IPS DF 4.7 (cell line): ENCODE measurements at regions not wholly inside any gene's neighbourhood (a gene's known extent, or its start where the extent isn't known, plus 50 kb on each side); places are given as distances from the start of the nearest gene placed in this dataset.
"Not testable (repeated sequence)": the region's sequence is repeated elsewhere in the genome, so short reads cannot be mapped to it uniquely, and the experiment has no call there.

Source experiments
- DNase-seq: peaks from one replicate; pipeline ENCODE4 v3.0.0-alpha.2; 2013; ENCODE audit warnings: low spot score; ENCODE audit errors: extremely low read depth

GRCh38 chr6:9710574-9710973 lies 704.3 kb downstream of the TFAP2A start:
- DNase-seq, result no peak

DNA sequence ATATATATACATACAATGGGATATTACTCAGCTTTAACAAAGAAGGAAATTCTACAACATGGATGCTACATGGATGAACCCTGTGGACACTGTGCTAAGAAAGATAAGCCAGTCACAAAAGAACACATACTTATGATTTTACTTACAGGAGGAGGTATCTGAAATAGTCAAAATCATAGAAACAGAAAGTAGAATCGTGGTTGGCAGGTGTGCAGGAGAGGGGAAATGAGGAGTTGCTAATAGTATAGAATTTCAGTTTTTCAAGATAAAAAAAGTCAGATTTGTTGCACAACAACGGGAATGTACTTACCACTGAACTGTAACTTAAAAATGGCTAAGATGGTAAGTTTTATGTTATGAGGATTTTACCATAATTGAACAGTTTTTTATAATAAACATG lies 706.3 kb downstream of the TFAP2A start:
- no peak for DNase-seq

DNA sequence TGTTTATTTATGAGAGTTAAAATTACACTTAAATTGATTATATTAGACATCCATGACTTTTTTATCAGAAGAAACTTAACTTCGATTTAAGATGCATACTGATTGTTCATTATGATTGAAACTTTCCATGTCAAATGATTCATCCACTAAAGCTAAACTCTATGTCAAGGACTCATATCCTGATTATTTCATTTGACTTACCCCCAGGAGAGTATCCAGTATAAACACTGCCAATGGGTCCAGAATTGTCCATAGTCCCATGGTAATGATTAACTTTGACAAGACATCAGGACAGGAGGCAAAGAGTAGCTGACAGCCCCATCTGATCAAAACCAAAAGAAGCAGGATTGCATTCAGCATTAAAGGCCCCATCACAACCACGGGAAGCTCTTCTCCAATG lies 709.9 kb downstream of the TFAP2A start:
- no peak for DNase-seq

GRCh38 chr6:9702914-9703313 lies 712.0 kb downstream of the TFAP2A start:
- DNase-seq, result no peak

- no peak for DNase-seq
Observed at GRCh38 chr6:9699888-9700287, 715.0 kb downstream of the TFAP2A start.

DNA sequence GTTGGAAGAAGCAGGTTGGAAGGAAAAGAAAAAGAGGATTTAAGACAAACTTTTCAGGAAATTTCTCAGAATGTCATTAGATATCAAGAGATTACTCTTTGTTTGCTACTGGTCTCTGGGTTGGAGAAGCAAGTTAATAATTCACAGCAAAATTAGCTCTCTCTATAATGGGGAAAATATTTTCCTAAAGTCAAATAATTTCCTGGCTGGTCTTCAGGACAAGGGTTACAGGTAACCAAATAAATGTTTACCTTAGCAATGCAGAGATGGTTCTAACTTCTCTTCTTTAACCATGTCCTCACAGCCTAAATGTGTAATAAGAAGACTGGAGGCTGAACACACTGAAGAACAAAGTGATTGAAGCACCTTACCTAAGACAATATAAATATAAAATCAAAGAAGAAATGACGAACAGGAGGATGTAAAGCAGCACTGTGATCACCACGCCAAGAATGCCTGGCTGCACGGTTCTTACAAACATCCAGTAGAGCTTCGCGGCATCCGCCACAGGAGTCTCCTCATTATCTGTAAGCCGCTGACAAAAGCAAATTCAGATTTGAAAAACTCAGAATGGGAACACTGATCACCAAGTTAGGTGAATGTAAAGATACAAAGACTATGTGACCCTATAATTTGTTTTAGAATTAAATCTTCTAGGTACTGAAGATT lies 717.5 kb downstream of the TFAP2A start:
- DNase-seq, result no peak

DNA sequence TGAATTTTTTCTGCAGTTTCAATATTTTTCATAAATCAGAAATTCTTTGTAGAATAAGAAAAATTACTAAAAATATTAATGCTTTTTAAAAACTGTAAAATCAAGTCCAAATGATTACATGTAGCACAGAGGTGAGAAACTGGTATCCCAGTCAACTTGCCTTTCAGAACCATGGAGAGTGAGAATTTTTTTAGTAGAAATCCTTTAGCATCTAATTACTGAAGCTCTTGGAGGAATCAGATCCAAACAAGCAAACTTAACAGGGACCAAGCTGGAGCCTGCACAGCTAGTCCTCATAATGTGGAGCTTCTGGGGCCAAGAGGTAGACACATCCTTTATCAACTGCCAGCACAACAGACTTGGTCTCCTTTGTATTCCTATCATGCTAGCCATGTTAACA lies 724.5 kb downstream of the TFAP2A start:
- DNase-seq, result no peak

GRCh38 chr6:9680727-9681126 lies 734.1 kb downstream of the TFAP2A start:
- not testable (repeated sequence) for DNase-seq

GRCh38 chr6:9675122-9675521 lies 739.8 kb downstream of the TFAP2A start:
- DNase-seq, result no peak

DNA sequence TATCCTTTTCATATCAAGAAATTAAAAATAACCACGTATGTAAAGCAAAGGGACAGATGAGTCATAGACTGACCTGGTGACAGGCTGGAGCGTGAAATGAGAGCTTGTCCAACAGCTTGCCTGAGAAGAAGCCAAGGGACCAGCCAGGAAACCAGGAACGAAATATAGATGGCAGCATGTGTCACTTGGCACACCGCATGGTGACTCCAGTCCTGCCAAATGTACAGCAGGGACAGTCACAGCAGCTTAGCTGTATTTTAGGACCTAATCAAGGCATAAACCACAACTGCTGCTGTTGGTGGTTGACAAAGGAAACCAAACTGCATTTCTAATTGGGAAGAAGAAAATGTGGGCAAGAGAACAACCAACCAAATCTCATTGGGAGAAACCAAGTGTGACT lies 755.0 kb downstream of the TFAP2A start:
- DNase-seq, result no peak

DNA sequence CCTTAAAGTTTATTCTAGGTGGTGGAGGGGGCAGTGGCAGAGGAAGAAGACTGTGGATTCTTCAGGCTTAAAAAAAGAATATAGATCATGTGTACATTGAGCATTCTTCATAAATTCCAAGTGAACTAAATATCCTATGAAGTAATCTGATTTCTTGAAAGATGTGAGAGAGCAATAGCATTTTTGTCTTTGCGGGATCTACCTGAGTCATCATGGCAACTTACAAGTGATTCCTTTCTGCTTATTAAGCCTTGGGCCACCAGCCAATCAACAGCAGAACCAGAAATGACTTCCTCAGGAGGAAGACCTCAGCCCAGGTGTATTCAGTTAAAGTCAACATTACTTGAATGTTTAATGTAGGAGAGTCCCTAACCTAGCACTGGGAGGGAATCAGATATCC lies 756.9 kb downstream of the TFAP2A start:
- DNase-seq, result no peak

DNA sequence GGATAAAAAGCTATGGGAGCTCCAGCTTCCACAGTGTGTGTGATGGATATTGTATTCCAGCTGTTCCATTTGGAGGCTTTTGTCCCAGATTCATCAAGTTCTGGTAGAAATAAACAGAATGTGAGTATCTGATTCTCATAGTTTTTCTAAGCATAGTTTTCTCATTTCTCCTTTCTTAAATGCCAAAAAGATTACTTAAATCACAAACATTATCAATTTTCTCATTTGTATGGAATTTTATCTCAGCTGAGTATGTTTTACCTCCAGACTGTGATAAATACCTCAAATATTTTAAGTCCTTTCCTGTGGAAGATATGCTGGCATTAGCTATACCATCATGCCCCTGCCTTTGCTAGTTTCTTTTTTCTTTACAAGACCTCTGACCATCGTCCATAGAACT lies 767.3 kb downstream of the TFAP2A start:
- no peak for DNase-seq

- DNase-seq, result no peak
Observed at GRCh38 chr6:9647071-9647445, 767.8 kb downstream of the TFAP2A start.

GRCh38 chr6:9646342-9647070 lies 768.4 kb downstream of the TFAP2A start:
- no peak for DNase-seq

DNA sequence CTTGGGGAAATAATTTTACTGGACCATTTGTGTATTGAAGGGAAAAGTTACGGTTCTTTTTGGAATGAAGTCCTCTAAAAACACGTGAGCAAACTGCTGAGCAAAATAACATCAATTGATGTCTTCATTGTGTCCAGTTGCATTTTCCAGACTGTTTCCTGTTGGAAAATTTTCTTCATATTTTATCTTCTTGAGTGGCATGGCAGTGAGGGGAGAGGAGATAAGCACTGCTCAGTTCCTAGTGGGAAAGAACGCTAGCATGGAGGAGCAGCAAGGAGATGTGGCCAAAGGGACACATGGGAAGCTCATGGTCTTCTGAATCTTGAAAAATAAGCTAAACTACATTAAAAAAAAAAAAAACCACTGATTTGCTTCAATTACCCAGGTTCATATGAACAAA lies 776.0 kb downstream of the TFAP2A start:
- DNase-seq, result no peak

- DNase-seq, result no peak
Observed at GRCh38 chr6:9634776-9635175, 780.1 kb downstream of the TFAP2A start.

DNA sequence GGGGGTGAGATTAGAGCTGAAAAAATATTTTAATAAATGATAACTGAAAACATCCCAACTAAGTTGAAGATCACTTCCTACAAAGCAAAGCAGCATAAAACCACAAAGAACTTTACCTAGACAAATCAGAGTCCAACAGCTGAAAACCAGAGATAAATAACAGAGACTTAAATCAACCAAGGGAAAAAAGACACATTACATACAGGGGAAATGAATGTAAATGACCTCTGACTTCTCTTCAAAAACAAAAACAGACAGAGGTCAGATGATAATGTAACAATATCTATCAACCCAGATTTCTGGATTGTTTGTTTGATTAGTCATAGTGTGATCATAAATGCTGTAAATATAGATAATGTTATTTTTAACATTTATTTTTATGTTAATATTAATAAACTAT lies 782.8 kb downstream of the TFAP2A start:
- DNase-seq, result no peak

- no peak for DNase-seq
Observed at GRCh38 chr6:9628819-9629218, 786.1 kb downstream of the TFAP2A start.

DNA sequence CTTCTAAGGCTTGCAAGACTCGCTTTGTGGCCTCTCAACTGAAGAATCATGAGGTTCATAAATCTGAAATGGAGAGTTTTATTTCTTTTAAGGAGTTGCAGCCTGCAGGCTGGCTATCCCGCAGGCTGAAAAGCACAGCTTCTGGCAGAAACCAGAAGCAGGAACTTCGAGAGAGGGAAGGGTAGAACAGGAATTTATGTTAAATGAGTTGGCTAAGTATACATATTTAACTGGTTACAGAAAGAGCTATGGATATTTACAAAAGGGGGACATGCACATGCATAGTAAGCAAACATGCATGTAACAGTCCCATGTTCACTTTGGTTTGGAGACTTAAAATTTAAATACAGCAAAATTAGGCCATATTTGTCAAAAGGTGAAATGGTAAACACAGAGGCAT lies 787.0 kb downstream of the TFAP2A start:
- no peak for DNase-seq

GRCh38 chr6:9623985-9624384 lies 790.9 kb downstream of the TFAP2A start:
- DNase-seq, result no peak

- DNase-seq, result no peak
Observed at GRCh38 chr6:9623228-9623832, 791.5 kb downstream of the TFAP2A start.

DNA sequence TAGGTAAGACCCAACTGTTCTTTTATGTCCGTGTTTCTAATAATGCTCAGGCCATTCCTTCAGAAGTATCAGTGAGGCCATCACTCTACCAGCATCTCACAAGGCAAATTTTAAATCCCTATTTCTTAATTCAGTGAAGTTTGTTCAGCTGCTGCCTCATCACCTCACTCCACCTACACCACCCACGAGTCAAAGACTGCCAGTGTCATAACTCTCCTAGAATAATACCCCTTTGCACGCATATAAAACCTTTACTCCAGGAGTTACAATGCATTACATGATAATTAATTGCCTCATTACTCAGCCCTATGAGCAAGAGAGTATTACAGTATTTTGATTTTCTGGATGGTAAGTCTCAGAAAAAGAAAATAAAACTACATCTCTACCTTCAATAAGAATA lies 793.6 kb downstream of the TFAP2A start:
- DNase-seq, result no peak

DNA sequence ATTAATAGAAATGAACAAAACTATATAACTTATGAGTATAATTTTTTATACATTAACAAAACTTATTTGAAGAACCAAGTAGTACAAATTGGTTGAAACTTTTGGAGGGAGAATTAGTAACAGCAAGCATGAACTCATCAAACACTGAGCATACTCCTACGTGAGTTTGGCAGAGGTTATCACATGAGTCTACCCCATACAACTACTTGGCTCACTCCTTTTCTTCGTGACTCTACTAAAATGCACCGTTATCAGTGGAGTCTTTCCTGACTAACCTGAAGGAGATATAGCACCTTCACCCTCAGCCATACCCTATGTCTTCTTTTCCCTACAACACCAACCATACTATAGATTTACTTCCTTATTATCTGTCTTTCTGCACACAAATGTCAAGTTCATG lies 794.2 kb downstream of the TFAP2A start:
- no peak for DNase-seq
